VCaP (cell line): ENCODE measurements at regions not wholly inside any gene's neighbourhood (a gene's known extent, or its start where the extent isn't known, plus 50 kb on each side); places are given as distances from the start of the nearest gene placed in this dataset.

Experiments
- H3K27ac ChIP-seq: fragments of 450-650 bp; 2 replicates; pipeline ENCODE4 v1.5.1; 2017
- CTCF ChIP-seq: fragments of 450-650 bp; conservative IDR thresholded peaks from 2 replicates; pipeline ENCODE4 v1.5.1; 2017; ENCODE audit warnings: mild to moderate bottlenecking, moderate library complexity

- no peak overlapping the region for H3K27ac ChIP-seq
- TF ChIP-seq CTCF = no peak
Observed at GRCh38 chr3:152611905-152612304, 223.0 kb upstream of the P2RY1 start.

GRCh38 chr3:152613851-152614250 is 221.1 kb upstream of the P2RY1 start:
- TF ChIP-seq CTCF = no peak
- no peak overlapping the region for H3K27ac ChIP-seq

- TF ChIP-seq CTCF = no peak
- H3K27ac ChIP-seq = no peak overlapping the region
Observed at GRCh38 chr3:152615681-152616080, 219.2 kb upstream of the P2RY1 start.

- no peak for TF ChIP-seq CTCF
- H3K27ac ChIP-seq = no peak overlapping the region
Observed at GRCh38 chr3:152617609-152618008, 217.3 kb upstream of the P2RY1 start.

- no peak for TF ChIP-seq CTCF
- no peak overlapping the region for H3K27ac ChIP-seq
Observed at GRCh38 chr3:152618529-152618928, 216.4 kb upstream of the P2RY1 start.

- H3K27ac ChIP-seq = no peak overlapping the region
- TF ChIP-seq CTCF = no peak
Observed at GRCh38 chr3:152619691-152620090, 215.2 kb upstream of the P2RY1 start.

GRCh38 chr3:152620395-152620794 is 214.5 kb upstream of the P2RY1 start:
- no peak overlapping the region for H3K27ac ChIP-seq
- no peak for TF ChIP-seq CTCF
